ENCODE measurements at regions not wholly inside any gene's neighbourhood (a gene's known extent, or its start where the extent isn't known, plus 50 kb on each side); places are given as distances from the start of the nearest gene placed in this dataset.

GRCh38 chr3:135539854-135540253, 425.7 kb upstream of the PPP2R3A start:
- Histone ChIP-seq H3K27ac (ENCODE audit: low read length) (no peak overlapping the region), H3K9me3 (ENCODE audit: control insufficient read depth, low read depth, low read length) (no peaks in the 10 kb centered on the region), H3K4me1 (ENCODE audit: control insufficient read depth, insufficient read depth, low read length) (no peaks in the 10 kb centered on the region), H3K36me3 (ENCODE audit: control insufficient read depth, insufficient read depth, low read length) (no peaks in the 10 kb centered on the region), H3K27me3 (ENCODE audit: control insufficient read depth, insufficient read depth, low read length) (no peaks in the 10 kb centered on the region), H3K4me3 (ENCODE audit: low read length) (no peak overlapping the region)
- no peak for DNase-seq
- no CpG with 5 or more reads among the region's 3 CpGs for WGBS (ENCODE audit: insufficient coverage, low lambda C conversion rate)

- H3K4me3 ChIP-seq (ENCODE audit: low read length) = no peak overlapping the region
- H3K27ac ChIP-seq (ENCODE audit: low read length) = no peak overlapping the region
- no peak for DNase-seq
- H3K9me3 ChIP-seq (ENCODE audit: control insufficient read depth, low read depth, low read length) = no peaks in the 10 kb centered on the region
- WGBS (ENCODE audit: insufficient coverage, low lambda C conversion rate) = 71% methylated on average over 1 of the region's 4 CpGs
- no peaks in the 10 kb centered on the region for H3K27me3 ChIP-seq (ENCODE audit: control insufficient read depth, insufficient read depth, low read length)
- no peaks in the 10 kb centered on the region for H3K36me3 ChIP-seq (ENCODE audit: control insufficient read depth, insufficient read depth, low read length)
- H3K4me1 ChIP-seq (ENCODE audit: control insufficient read depth, insufficient read depth, low read length) = no peaks in the 10 kb centered on the region
Measured at GRCh38 chr3:135549928-135550494, 415.5 kb upstream of the PPP2R3A start.

GRCh38 chr3:135556174-135556573, 409.4 kb upstream of the PPP2R3A start:
- H3K27ac ChIP-seq (ENCODE audit: low read length) = no peak overlapping the region
- H3K4me3 ChIP-seq (ENCODE audit: low read length) = no peak overlapping the region
- H3K9me3 ChIP-seq (ENCODE audit: control insufficient read depth, low read depth, low read length) = no peaks in the 10 kb centered on the region
- H3K27me3 ChIP-seq (ENCODE audit: control insufficient read depth, insufficient read depth, low read length) = no peaks in the 10 kb centered on the region
- WGBS (ENCODE audit: insufficient coverage, low lambda C conversion rate) = 43% methylated on average over 1 of the region's 2 CpGs
- no peaks in the 10 kb centered on the region for H3K36me3 ChIP-seq (ENCODE audit: control insufficient read depth, insufficient read depth, low read length)
- no peaks in the 10 kb centered on the region for H3K4me1 ChIP-seq (ENCODE audit: control insufficient read depth, insufficient read depth, low read length)
- no peak for DNase-seq

- no peak for DNase-seq
- no peaks in the 10 kb centered on the region for H3K9me3 ChIP-seq (ENCODE audit: control insufficient read depth, low read depth, low read length)
- no peaks in the 10 kb centered on the region for H3K36me3 ChIP-seq (ENCODE audit: control insufficient read depth, insufficient read depth, low read length)
- no peak overlapping the region for H3K27ac ChIP-seq (ENCODE audit: low read length)
- no peaks in the 10 kb centered on the region for H3K4me1 ChIP-seq (ENCODE audit: control insufficient read depth, insufficient read depth, low read length)
- H3K4me3 ChIP-seq (ENCODE audit: low read length) = no peak overlapping the region
- H3K27me3 ChIP-seq (ENCODE audit: control insufficient read depth, insufficient read depth, low read length) = no peaks in the 10 kb centered on the region
- 89% methylated on average over 2 of the region's 8 CpGs for WGBS (ENCODE audit: insufficient coverage, low lambda C conversion rate)
Measured at GRCh38 chr3:135558150-135558783, 407.3 kb upstream of the PPP2R3A start.

GRCh38 chr3:135558906-135559305, 406.6 kb upstream of the PPP2R3A start:
- no peaks in the 10 kb centered on the region for H3K4me1 ChIP-seq (ENCODE audit: control insufficient read depth, insufficient read depth, low read length)
- no peak overlapping the region for H3K27ac ChIP-seq (ENCODE audit: low read length)
- no peak overlapping the region for H3K4me3 ChIP-seq (ENCODE audit: low read length)
- no CpG with 5 or more reads among the region's 2 CpGs for WGBS (ENCODE audit: insufficient coverage, low lambda C conversion rate)
- H3K36me3 ChIP-seq (ENCODE audit: control insufficient read depth, insufficient read depth, low read length) = no peaks in the 10 kb centered on the region
- no peaks in the 10 kb centered on the region for H3K9me3 ChIP-seq (ENCODE audit: control insufficient read depth, low read depth, low read length)
- H3K27me3 ChIP-seq (ENCODE audit: control insufficient read depth, insufficient read depth, low read length) = no peaks in the 10 kb centered on the region
- DNase-seq = no peak

- no peak overlapping the region for H3K27ac ChIP-seq (ENCODE audit: low read length)
- no peaks in the 10 kb centered on the region for H3K9me3 ChIP-seq (ENCODE audit: control insufficient read depth, low read depth, low read length)
- no peak for DNase-seq
- H3K36me3 ChIP-seq (ENCODE audit: control insufficient read depth, insufficient read depth, low read length) = no peaks in the 10 kb centered on the region
- no peaks in the 10 kb centered on the region for H3K27me3 ChIP-seq (ENCODE audit: control insufficient read depth, insufficient read depth, low read length)
- no peaks in the 10 kb centered on the region for H3K4me1 ChIP-seq (ENCODE audit: control insufficient read depth, insufficient read depth, low read length)
- no peak overlapping the region for H3K4me3 ChIP-seq (ENCODE audit: low read length)
- no CpG with 5 or more reads among the region's 5 CpGs for WGBS (ENCODE audit: insufficient coverage, low lambda C conversion rate)
Measured at GRCh38 chr3:135559802-135560201, 405.7 kb upstream of the PPP2R3A start.

GRCh38 chr3:135560847-135561246, 404.7 kb upstream of the PPP2R3A start:
- Histone ChIP-seq H3K9me3 (ENCODE audit: control insufficient read depth, low read depth, low read length) (no peaks in the 10 kb centered on the region), H3K27ac (ENCODE audit: low read length) (no peak overlapping the region), H3K27me3 (ENCODE audit: control insufficient read depth, insufficient read depth, low read length) (no peaks in the 10 kb centered on the region), H3K4me1 (ENCODE audit: control insufficient read depth, insufficient read depth, low read length) (no peaks in the 10 kb centered on the region), H3K36me3 (ENCODE audit: control insufficient read depth, insufficient read depth, low read length) (no peaks in the 10 kb centered on the region), H3K4me3 (ENCODE audit: low read length) (no peak overlapping the region)
- no peak for DNase-seq
- WGBS (ENCODE audit: insufficient coverage, low lambda C conversion rate) = 80% methylated on average over 1 of the region's 4 CpGs

- WGBS (ENCODE audit: insufficient coverage, low lambda C conversion rate) = no CpG with 5 or more reads among the region's 4 CpGs
- Histone ChIP-seq H3K4me3 (ENCODE audit: low read length) (no peak overlapping the region), H3K4me1 (ENCODE audit: control insufficient read depth, insufficient read depth, low read length) (no peaks in the 10 kb centered on the region), H3K27ac (ENCODE audit: low read length) (no peak overlapping the region), H3K36me3 (ENCODE audit: control insufficient read depth, insufficient read depth, low read length) (no peaks in the 10 kb centered on the region), H3K9me3 (ENCODE audit: control insufficient read depth, low read depth, low read length) (no peaks in the 10 kb centered on the region), H3K27me3 (ENCODE audit: control insufficient read depth, insufficient read depth, low read length) (no peaks in the 10 kb centered on the region)
- no peak for DNase-seq
Measured at GRCh38 chr3:135564696-135565095, 400.8 kb upstream of the PPP2R3A start.

- Histone ChIP-seq H3K27me3 (ENCODE audit: control insufficient read depth, insufficient read depth, low read length) (no peaks in the 10 kb centered on the region), H3K9me3 (ENCODE audit: control insufficient read depth, low read depth, low read length) (no peaks in the 10 kb centered on the region), H3K27ac (ENCODE audit: low read length) (no peak overlapping the region), H3K36me3 (ENCODE audit: control insufficient read depth, insufficient read depth, low read length) (no peaks in the 10 kb centered on the region), H3K4me3 (ENCODE audit: low read length) (no peak overlapping the region), H3K4me1 (ENCODE audit: control insufficient read depth, insufficient read depth, low read length) (no peaks in the 10 kb centered on the region)
- no CpG with 5 or more reads among the region's 5 CpGs for WGBS (ENCODE audit: insufficient coverage, low lambda C conversion rate)
- peak in 1 of 2 donors; percentile 5 for DNase-seq
Measured at GRCh38 chr3:135565546-135565945, 400.0 kb upstream of the PPP2R3A start.

GRCh38 chr3:135567223-135567622, 398.3 kb upstream of the PPP2R3A start:
- no CpG with 5 or more reads among the region's 7 CpGs for WGBS (ENCODE audit: insufficient coverage, low lambda C conversion rate)
- Histone ChIP-seq H3K4me3 (ENCODE audit: low read length) (no peak overlapping the region), H3K27ac (ENCODE audit: low read length) (no peak overlapping the region), H3K9me3 (ENCODE audit: control insufficient read depth, low read depth, low read length) (no peaks in the 10 kb centered on the region), H3K36me3 (ENCODE audit: control insufficient read depth, insufficient read depth, low read length) (no peaks in the 10 kb centered on the region), H3K27me3 (ENCODE audit: control insufficient read depth, insufficient read depth, low read length) (no peaks in the 10 kb centered on the region), H3K4me1 (ENCODE audit: control insufficient read depth, insufficient read depth, low read length) (no peaks in the 10 kb centered on the region)
- no peak for DNase-seq

- WGBS (ENCODE audit: insufficient coverage, low lambda C conversion rate) = no CpG with 5 or more reads among the region's 7 CpGs
- Histone ChIP-seq H3K9me3 (ENCODE audit: control insufficient read depth, low read depth, low read length) (no peaks in the 10 kb centered on the region), H3K27ac (ENCODE audit: low read length) (no peak overlapping the region), H3K4me1 (ENCODE audit: control insufficient read depth, insufficient read depth, low read length) (no peaks in the 10 kb centered on the region), H3K36me3 (ENCODE audit: control insufficient read depth, insufficient read depth, low read length) (no peaks in the 10 kb centered on the region), H3K27me3 (ENCODE audit: control insufficient read depth, insufficient read depth, low read length) (no peaks in the 10 kb centered on the region), H3K4me3 (ENCODE audit: low read length) (no peak overlapping the region)
- no peak for DNase-seq
Measured at GRCh38 chr3:135576751-135577150, 388.8 kb upstream of the PPP2R3A start.
